H9 (cell line): ENCODE measurements at regions not wholly inside any gene's neighbourhood (a gene's known extent, or its start where the extent isn't known, plus 50 kb on each side); places are given as distances from the start of the nearest gene placed in this dataset.

Experiments
- DNase-seq: peaks from one replicate; pipeline ENCODE4 v3.0.0-alpha.2; 2017
- H2AFZ ChIP-seq: one replicate; pipeline ENCODE4 v1.6.1; 2013; ENCODE audit warnings: mild to moderate bottlenecking, low read length, control low read depth, moderate library complexity
- H2AK5ac ChIP-seq: 2 replicates; pipeline ENCODE4 v1.6.1; 2013; ENCODE audit warnings: low read length, control low read depth, mixed read lengths; ENCODE audit not compliant: insufficient read length
- H2BK120ac ChIP-seq: one replicate; pipeline ENCODE4 v1.6.1; 2013; ENCODE audit warnings: low read depth, mild to moderate bottlenecking, low read length, control low read depth, inconsistent platforms; ENCODE audit not compliant: poor library complexity, severe bottlenecking
- H2BK12ac ChIP-seq: 2 replicates; pipeline ENCODE4 v1.6.1; 2013; ENCODE audit warnings: low read length, control low read depth, mixed read lengths, low read depth; ENCODE audit not compliant: insufficient read length
- H2BK15ac ChIP-seq: 2 replicates; pipeline ENCODE4 v1.6.1; 2013; ENCODE audit warnings: low read depth, low read length, control low read depth
- H2BK20ac ChIP-seq: one replicate; pipeline ENCODE4 v1.6.1; 2013; ENCODE audit warnings: low read depth, mild to moderate bottlenecking, low read length, control low read depth, inconsistent platforms; ENCODE audit not compliant: poor library complexity, severe bottlenecking
- H2BK5ac ChIP-seq: 2 replicates; pipeline ENCODE4 v1.6.1; 2013; ENCODE audit warnings: low read length, control low read depth, mixed read lengths; ENCODE audit not compliant: insufficient read length
- H3K14ac ChIP-seq: 2 replicates; pipeline ENCODE4 v1.6.1; 2013; ENCODE audit warnings: low read length, control low read depth; ENCODE audit not compliant: insufficient read depth
- H3K18ac ChIP-seq: 2 replicates; pipeline ENCODE4 v1.6.1; 2013; ENCODE audit warnings: low read depth, mild to moderate bottlenecking, mixed read lengths, low read length, control low read depth; ENCODE audit not compliant: insufficient read length
- H3K23ac ChIP-seq: 2 replicates; pipeline ENCODE4 v1.6.1; 2013; ENCODE audit warnings: low read length, control low read depth, mixed read lengths, low read depth; ENCODE audit not compliant: insufficient read length
- H3K23me2 ChIP-seq: 2 replicates; pipeline ENCODE4 v1.6.1; 2013; ENCODE audit warnings: low read depth, mild to moderate bottlenecking, mixed read lengths, low read length, control low read depth; ENCODE audit not compliant: insufficient read length, poor library complexity, severe bottlenecking
- H3K27ac ChIP-seq: 2 replicates; pipeline ENCODE4 v1.5.1; 2013; ENCODE audit warnings: low read length, control low read depth, mixed read lengths, low read depth; ENCODE audit not compliant: insufficient read length
- H3K27me3 ChIP-seq: 2 replicates; pipeline ENCODE4 v1.6.1; 2013; ENCODE audit warnings: low read length, control low read depth, inconsistent platforms; ENCODE audit not compliant: insufficient read depth
- H3K4ac ChIP-seq: 2 replicates; pipeline ENCODE4 v1.6.1; 2013; ENCODE audit warnings: low read depth, mild to moderate bottlenecking, control low read depth, inconsistent platforms, low read length, moderate library complexity
- H3K4me1 ChIP-seq: 2 replicates; pipeline ENCODE4 v1.6.1; 2013; ENCODE audit warnings: low read length, control low read depth, inconsistent platforms; ENCODE audit not compliant: insufficient read depth
- H3K4me2 ChIP-seq: 2 replicates; pipeline ENCODE4 v1.6.1; 2013; ENCODE audit warnings: low read length, control low read depth, mixed read lengths; ENCODE audit not compliant: insufficient read length, insufficient read depth
- H3K56ac ChIP-seq: 2 replicates; pipeline ENCODE4 v1.6.1; 2013; ENCODE audit warnings: low read depth, mild to moderate bottlenecking, mixed read lengths, low read length, control low read depth; ENCODE audit not compliant: insufficient read length
- H3K79me1 ChIP-seq: 2 replicates; pipeline ENCODE4 v1.6.1; 2013; ENCODE audit warnings: low read depth, mild to moderate bottlenecking, moderate library complexity, low read length, control low read depth, inconsistent platforms; ENCODE audit not compliant: insufficient read depth, poor library complexity, severe bottlenecking
- H3K79me2 ChIP-seq: 2 replicates; pipeline ENCODE4 v1.6.1; 2013; ENCODE audit warnings: low read length, control low read depth, inconsistent platforms; ENCODE audit not compliant: insufficient read depth
- H3K9ac ChIP-seq: 2 replicates; pipeline ENCODE4 v1.6.1; 2013; ENCODE audit warnings: low read length, control low read depth, mixed read lengths; ENCODE audit not compliant: insufficient read length; ENCODE audit errors: extremely low read depth
- H3K9me3 ChIP-seq: one replicate; pipeline ENCODE4 v1.6.1; 2013; ENCODE audit warnings: low read depth, low read length, inconsistent platforms; ENCODE audit not compliant: control insufficient read depth
- H3T11ph ChIP-seq: one replicate; pipeline ENCODE4 v1.6.1; 2013; ENCODE audit warnings: mild to moderate bottlenecking, low read length, control low read depth, inconsistent platforms
- H4K20me1 ChIP-seq: one replicate; pipeline ENCODE4 v1.6.1; 2013; ENCODE audit not compliant: control insufficient read depth, insufficient read length, insufficient read depth
- H4K5ac ChIP-seq: 2 replicates; pipeline ENCODE4 v1.6.1; 2013; ENCODE audit warnings: low read depth, mild to moderate bottlenecking, mixed read lengths, low read length, control low read depth; ENCODE audit not compliant: insufficient read length
- H4K8ac ChIP-seq: replicated peaks from 2 replicates; pipeline ENCODE4 v1.6.1; 2013; ENCODE audit warnings: low read length, control low read depth, mixed read lengths, low read depth; ENCODE audit not compliant: insufficient read length
- H4K91ac ChIP-seq: 2 replicates; pipeline ENCODE4 v1.6.1; 2013; ENCODE audit warnings: low read depth, mild to moderate bottlenecking, moderate library complexity, mixed read lengths, low read length, control low read depth; ENCODE audit not compliant: insufficient read length
- H3K27ac Mint-ChIP-seq, 3 experiments: 2 replicates in 2 of 3; 3 replicates in 1 of 3; pipeline ENCODE4 v1.8.0; 2020 to 2021; ENCODE audit warnings: mixed read lengths in 3 of 3, mild to moderate bottlenecking in 1 of 3, moderate library complexity in 1 of 3
- H3K27me3 Mint-ChIP-seq: 2 replicates; pipeline ENCODE4 v1.8.0; 2021; ENCODE audit warnings: low read depth, mild to moderate bottlenecking, moderate library complexity, mixed read lengths
- H3K36me3 Mint-ChIP-seq, 3 experiments: 2 replicates in 2 of 3; 3 replicates in 1 of 3; pipeline ENCODE4 v1.8.0; 2020 to 2021; ENCODE audit warnings: low read depth in 3 of 3, mixed read lengths in 3 of 3; ENCODE audit not compliant: insufficient read depth in 1 of 3
- H3K4me1 Mint-ChIP-seq, 2 experiments: 2 replicates each; pipeline ENCODE4 v1.8.0; 2020; ENCODE audit warnings: mixed read lengths in 2 of 2
- H3K4me3 Mint-ChIP-seq, 2 experiments: 2 replicates in 1 of 2; 3 replicates in 1 of 2; pipeline ENCODE4 v1.8.0; 2020 to 2021; ENCODE audit warnings: mild to moderate bottlenecking in 2 of 2, mixed read lengths in 2 of 2, moderate library complexity in 1 of 2
- H3K9me3 Mint-ChIP-seq, 2 experiments: 2 replicates in 1 of 2; 3 replicates in 1 of 2; pipeline ENCODE4 v1.8.0; 2020; ENCODE audit warnings: mild to moderate bottlenecking in 2 of 2, mixed read lengths in 2 of 2, moderate library complexity in 1 of 2
- WGBS: extraction: QIAGEN DNeasy Blood & Tissue Kit; methylation state at CpG from one replicate; pipeline ENCODE4 v1.1.7; 2013; ENCODE audit warnings: missing lambda C conversion rate, low lambda C conversion rate, mixed read lengths; ENCODE audit not compliant: insufficient read length; ENCODE audit errors: extremely low coverage; 5-methylcytosine and 5-hydroxymethylcytosine counted together
- TF ChIP-seq, protein P1 (sequence below): fragments of 200-600 bp; sonication (generic); conservative IDR thresholded peaks from 3 replicates; pipeline ENCODE4 v1.8.0; 2021; ENCODE audit warnings: antibody characterized with exemption, mild to moderate bottlenecking

DNA sequence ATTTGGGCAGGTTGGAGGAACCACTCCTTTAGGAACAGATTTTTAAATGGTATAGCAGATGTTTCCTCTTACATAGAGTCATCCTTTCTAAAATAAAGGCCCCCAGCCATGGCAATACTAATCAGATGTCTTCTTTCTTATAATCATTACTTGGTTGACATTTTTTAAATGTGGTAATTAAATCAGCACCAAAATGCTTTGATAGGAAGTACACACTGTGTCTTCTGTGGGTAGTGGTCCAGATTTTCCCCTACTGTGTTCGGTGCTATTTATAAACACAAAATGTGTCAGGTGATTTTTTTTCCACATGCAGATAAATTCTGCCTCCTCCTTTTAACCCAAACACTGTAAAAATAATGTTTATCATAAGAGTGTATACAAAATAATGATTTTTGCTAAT lies 200.9 kb upstream of the DTNA start:
- no peak overlapping the region for H2BK120ac ChIP-seq
- no peak overlapping the region for H3K18ac ChIP-seq
- no peak overlapping the region for H2BK5ac ChIP-seq
- no peak overlapping the region for H4K5ac ChIP-seq
- H4K20me1 ChIP-seq: no peaks in the 10 kb centered on the region
- no peak overlapping the region for H4K91ac ChIP-seq
- H3K79me2 ChIP-seq: no peaks in the 10 kb centered on the region
- no peak overlapping the region for H2BK15ac ChIP-seq
- H3K23me2 ChIP-seq: no peaks in the 10 kb centered on the region
- H3K9ac ChIP-seq: no peak overlapping the region
- no peak overlapping the region for H3K4me2 ChIP-seq
- Mint-ChIP-seq H3K4me1 (peaks cover 35 to 38% of the 10 kb centered on the region in 2 experiments), H3K27ac (no peak overlapping the region), H3K4me3 (no peak overlapping the region), H3K27me3 (no peaks in the 10 kb centered on the region), H3K36me3 (peaks cover 4 to 14% (median 12%) of the 10 kb centered on the region in 3 experiments; a peak in 5 of 7 replicates), H3K9me3 (peaks cover 2 to 3% of the 10 kb centered on the region in 2 experiments; a peak in 2 of 5 replicates)
- H2BK20ac ChIP-seq: no peak overlapping the region
- TF ChIP-seq, protein P1, sequence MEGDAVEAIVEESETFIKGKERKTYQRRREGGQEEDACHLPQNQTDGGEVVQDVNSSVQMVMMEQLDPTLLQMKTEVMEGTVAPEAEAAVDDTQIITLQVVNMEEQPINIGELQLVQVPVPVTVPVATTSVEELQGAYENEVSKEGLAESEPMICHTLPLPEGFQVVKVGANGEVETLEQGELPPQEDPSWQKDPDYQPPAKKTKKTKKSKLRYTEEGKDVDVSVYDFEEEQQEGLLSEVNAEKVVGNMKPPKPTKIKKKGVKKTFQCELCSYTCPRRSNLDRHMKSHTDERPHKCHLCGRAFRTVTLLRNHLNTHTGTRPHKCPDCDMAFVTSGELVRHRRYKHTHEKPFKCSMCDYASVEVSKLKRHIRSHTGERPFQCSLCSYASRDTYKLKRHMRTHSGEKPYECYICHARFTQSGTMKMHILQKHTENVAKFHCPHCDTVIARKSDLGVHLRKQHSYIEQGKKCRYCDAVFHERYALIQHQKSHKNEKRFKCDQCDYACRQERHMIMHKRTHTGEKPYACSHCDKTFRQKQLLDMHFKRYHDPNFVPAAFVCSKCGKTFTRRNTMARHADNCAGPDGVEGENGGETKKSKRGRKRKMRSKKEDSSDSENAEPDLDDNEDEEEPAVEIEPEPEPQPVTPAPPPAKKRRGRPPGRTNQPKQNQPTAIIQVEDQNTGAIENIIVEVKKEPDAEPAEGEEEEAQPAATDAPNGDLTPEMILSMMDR: no peak
- no peak for DNase-seq
- H3K9me3 ChIP-seq: no peaks in the 10 kb centered on the region
- no peak overlapping the region for H3K56ac ChIP-seq
- no peaks in the 10 kb centered on the region for H3K79me1 ChIP-seq
- H4K8ac ChIP-seq: no peak overlapping the region
- H2AK5ac ChIP-seq: no peak overlapping the region
- no peak overlapping the region for H3K4ac ChIP-seq
- H2AFZ ChIP-seq: no peak overlapping the region
- no peak overlapping the region for H2BK12ac ChIP-seq
- H3K23ac ChIP-seq: no peak overlapping the region
- no peak overlapping the region for H3K27ac ChIP-seq
- whole genome bisulfite sequencing: no CpG with 5 or more reads among the region's 1 CpG
- H3K4me1 ChIP-seq: peaks cover 4% of the 10 kb centered on the region
- H3T11ph ChIP-seq: no peak overlapping the region
- H3K14ac ChIP-seq: no peak overlapping the region
- no peaks in the 10 kb centered on the region for H3K27me3 ChIP-seq
